GM10248 (cell line): ENCODE measurements at regions not wholly inside any gene's neighbourhood (a gene's known extent, or its start where the extent isn't known, plus 50 kb on each side); places are given as distances from the start of the nearest gene placed in this dataset.
"Not testable (repeated sequence)": the region's sequence is repeated elsewhere in the genome, so short reads cannot be mapped to it uniquely, and the experiment has no call there.

Source experiments
- CTCF ChIA-PET: fragments of 300-600 bp; sonication (Branson Sonifier 250); formaldehyde crosslinking; extraction: SDS; loops from one replicate; lab custom pipeline; 2021; ENCODE audit warnings: antibody characterized with exemption; lab: Yijun Ruan, JAX
- POLR2A ChIA-PET: fragments of 350-650 bp; sonication (Branson Sonifier 250); formaldehyde crosslinking; extraction: SDS; loops from one replicate; lab custom pipeline; 2020; ENCODE audit warnings: antibody characterized with exemption; lab: Yijun Ruan, JAX
- DNase-seq: peaks from one replicate; pipeline ENCODE4 v3.0.0; 2012; ENCODE audit errors: extremely low spot score
- CTCF ChIP-seq: IDR thresholded peaks from 2 replicates; pipeline ENCODE4 v1.5.1; 2012; ENCODE audit warnings: mild to moderate bottlenecking, low read depth; ENCODE audit errors: extremely low read depth, missing control alignments, control extremely low read depth

- ChIA-PET CTCF (interaction anchor here (0.7 to 3.4 kb wide), 7 partner anchors 11 to 1028 kb away, joined by 3 to 28 read pairs (median 3); no protein-coding TSS in a partner anchor), POLR2A (interaction anchor here (1.5 kb wide), 1 partner anchor 11 kb away, joined by 3 read pairs; no protein-coding TSS in a partner anchor)
- DNase-seq: peak; percentile 37
- TF ChIP-seq CTCF: peak; percentile 9
These were observed 202.0 kb downstream of the RRAGB start for GRCh38 chrX:55919367-55920221.

- TF ChIP-seq CTCF: no peak
- ChIA-PET POLR2A (no interaction called here), CTCF (no interaction called here)
- no peak for DNase-seq
These were observed 207.0 kb downstream of the RRAGB start for GRCh38 chrX:55924574-55924973.

GRCh38 chrX:55928529-55928928 lies 211.0 kb downstream of the RRAGB start:
- CTCF ChIA-PET, DNase-seq, POLR2A ChIA-PET: not testable (repeated sequence)
